ENCODE measurements at regions not wholly inside any gene's neighbourhood (a gene's known extent, or its start where the extent isn't known, plus 50 kb on each side); places are given as distances from the start of the nearest gene placed in this dataset.

GRCh38 chr19:5228932-5229777 is 111.5 kb downstream of the PTPRS start:
- DNase-seq (ENCODE audit: low spot score in 2 of 2) = no peak
- 52 to 76% methylated on average over 31 to 67 of the region's 72 CpGs for WGBS, 2 donors
- H3K36me3 ChIP-seq = peaks cover 0 to 79% (median 0%) of the 10 kb centered on the region in 3 donors
- H3K4me3 ChIP-seq = peak overlapping the region in 1 of 4 donors; percentile 15
- TF ChIP-seq POLR2A (IDR thresholded peaks at IDR 0.05) = no peak
- TF ChIP-seq EP300 (IDR thresholded peaks at IDR 0.05) = no peak
- no peak for TF ChIP-seq CTCF (IDR thresholded peaks at IDR 0.05)
- peaks cover 0 to 10% (median 0%) of the 10 kb centered on the region in 4 donors for H3K9me3 ChIP-seq
- H3K27me3 ChIP-seq = no peaks in the 10 kb centered on the region
- H3K4me1 ChIP-seq = peaks cover 0 to 8% (median 0%) of the 10 kb centered on the region in 4 donors
- H3K27ac ChIP-seq = peak overlapping the region in 2 of 4 donors; percentile 34 to 57

- peaks cover 0 to 81% (median 0%) of the 10 kb centered on the region in 3 donors for H3K36me3 ChIP-seq
Observed at GRCh38 chr19:5228490-5228889, 112.1 kb downstream of the PTPRS start.

GRCh38 chr19:5225486-5226345 is 114.9 kb downstream of the PTPRS start:
- Histone ChIP-seq H3K4me3 (no peak overlapping the region), H3K27me3 (no peaks in the 10 kb centered on the region), H3K4me1 (peaks cover 0 to 8% (median 0%) of the 10 kb centered on the region in 4 donors), H3K27ac (no peak overlapping the region), H3K36me3 (peaks cover 0 to 83% (median 3%) of the 10 kb centered on the region in 3 donors), H3K9me3 (no peaks in the 10 kb centered on the region)
- TF ChIP-seq POLR2A (IDR thresholded peaks at IDR 0.05) (no peak), CTCF (IDR thresholded peaks at IDR 0.05) (peak in 4 of 5 experiments; percentile 17 to 54 (median 26)), EP300 (IDR thresholded peaks at IDR 0.05) (no peak)
- DNase-seq (ENCODE audit: low spot score in 2 of 2) = no peak
- 70 to 77% methylated on average over 15 to 25 of the region's 28 CpGs for WGBS, 2 donors

More at GRCh38 chr19:5228490-5228889, 112.1 kb downstream of the PTPRS start:
- Histone ChIP-seq H3K27ac (peak overlapping the region in 1 of 4 donors; percentile 57), H3K4me1 (peaks cover 0 to 8% (median 0%) of the 10 kb centered on the region in 4 donors), H3K4me3 (no peak overlapping the region), H3K27me3 (no peaks in the 10 kb centered on the region), H3K9me3 (peaks cover 0 to 10% (median 0%) of the 10 kb centered on the region in 4 donors)
- TF ChIP-seq POLR2A (IDR thresholded peaks at IDR 0.05) (no peak), EP300 (IDR thresholded peaks at IDR 0.05) (no peak), CTCF (IDR thresholded peaks at IDR 0.05) (no peak)
- 89% methylated on average over 6 of the region's 6 CpGs for WGBS, 2 donors
- no peak for DNase-seq (ENCODE audit: low spot score in 2 of 2)

DNA sequence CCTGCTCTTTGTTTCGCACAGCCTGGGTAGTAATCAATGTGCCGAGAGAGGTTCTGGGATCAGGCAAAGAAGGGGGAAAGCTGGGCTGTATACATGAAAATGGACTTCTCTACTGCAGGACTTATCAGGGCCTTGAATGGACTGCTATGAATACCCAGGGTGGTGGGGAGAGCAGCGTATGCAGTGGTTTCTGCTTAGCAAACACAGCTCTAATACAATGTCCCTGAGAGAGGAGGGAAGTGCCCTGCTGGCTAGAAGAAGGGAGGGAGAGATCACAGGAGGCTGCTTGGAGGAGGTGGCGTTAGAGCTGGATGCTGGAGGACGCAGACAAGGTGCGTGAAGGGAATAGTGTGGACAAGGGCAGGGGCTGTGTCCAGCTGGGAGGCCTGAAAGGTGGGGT is 116.1 kb downstream of the PTPRS start:
- no peaks in the 10 kb centered on the region for H3K9me3 ChIP-seq
- TF ChIP-seq EP300 (IDR thresholded peaks at IDR 0.05) (no peak), POLR2A (IDR thresholded peaks at IDR 0.05) (no peak), CTCF (IDR thresholded peaks at IDR 0.05) (no peak)
- H3K4me1 ChIP-seq = peaks cover 0 to 4% (median 0%) of the 10 kb centered on the region in 4 donors
- 82 to 90% methylated on average over 6 of the region's 6 CpGs for WGBS, 2 donors
- H3K36me3 ChIP-seq = peaks cover 0 to 83% (median 3%) of the 10 kb centered on the region in 3 donors
- no peak overlapping the region for H3K4me3 ChIP-seq
- DNase-seq (ENCODE audit: low spot score in 2 of 2) = no peak
- H3K27ac ChIP-seq = no peak overlapping the region
- no peaks in the 10 kb centered on the region for H3K27me3 ChIP-seq
